ENCODE measurements at regions not wholly inside any gene's neighbourhood (a gene's known extent, or its start where the extent isn't known, plus 50 kb on each side); places are given as distances from the start of the nearest gene placed in this dataset.

DNA sequence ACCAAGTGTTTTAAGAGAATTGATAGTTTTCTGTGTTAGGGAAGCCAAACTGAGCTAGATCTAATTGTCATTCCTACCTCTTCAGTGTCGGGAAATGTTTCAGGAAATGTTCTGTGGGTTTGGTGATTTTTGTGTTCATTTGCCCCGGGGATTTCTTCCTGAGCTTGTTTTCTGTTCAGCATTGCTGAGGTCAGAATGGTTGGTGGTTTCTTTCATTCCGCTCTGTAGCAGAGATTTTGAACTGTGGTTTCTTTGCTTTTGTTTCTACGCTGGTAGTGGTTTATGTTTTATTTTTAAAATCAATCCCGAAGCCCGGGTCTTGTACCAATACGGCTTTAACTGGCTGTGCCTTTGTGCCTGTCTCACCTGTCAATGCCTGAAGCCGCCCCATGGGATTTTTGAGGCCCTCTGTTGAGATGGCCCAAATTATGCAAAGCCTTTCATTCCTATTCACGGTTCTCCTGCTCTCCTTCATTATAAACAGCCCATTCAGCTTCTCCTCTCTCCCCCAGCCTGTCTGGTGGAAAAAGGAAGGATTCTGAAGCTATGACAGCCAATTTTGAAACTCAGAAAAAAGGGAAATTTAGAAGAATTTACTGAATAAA lies 417.2 kb upstream of the KAZN start:
- TF ChIP-seq, protein P1, sequence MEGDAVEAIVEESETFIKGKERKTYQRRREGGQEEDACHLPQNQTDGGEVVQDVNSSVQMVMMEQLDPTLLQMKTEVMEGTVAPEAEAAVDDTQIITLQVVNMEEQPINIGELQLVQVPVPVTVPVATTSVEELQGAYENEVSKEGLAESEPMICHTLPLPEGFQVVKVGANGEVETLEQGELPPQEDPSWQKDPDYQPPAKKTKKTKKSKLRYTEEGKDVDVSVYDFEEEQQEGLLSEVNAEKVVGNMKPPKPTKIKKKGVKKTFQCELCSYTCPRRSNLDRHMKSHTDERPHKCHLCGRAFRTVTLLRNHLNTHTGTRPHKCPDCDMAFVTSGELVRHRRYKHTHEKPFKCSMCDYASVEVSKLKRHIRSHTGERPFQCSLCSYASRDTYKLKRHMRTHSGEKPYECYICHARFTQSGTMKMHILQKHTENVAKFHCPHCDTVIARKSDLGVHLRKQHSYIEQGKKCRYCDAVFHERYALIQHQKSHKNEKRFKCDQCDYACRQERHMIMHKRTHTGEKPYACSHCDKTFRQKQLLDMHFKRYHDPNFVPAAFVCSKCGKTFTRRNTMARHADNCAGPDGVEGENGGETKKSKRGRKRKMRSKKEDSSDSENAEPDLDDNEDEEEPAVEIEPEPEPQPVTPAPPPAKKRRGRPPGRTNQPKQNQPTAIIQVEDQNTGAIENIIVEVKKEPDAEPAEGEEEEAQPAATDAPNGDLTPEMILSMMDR (IDR thresholded peaks at IDR 0.05; ENCODE audit: insufficient read depth, low read length): no peak
- TF ChIP-seq POLR2AphosphoS5 (IDR thresholded peaks at IDR 0.05; ENCODE audit: low read depth): no peak
- TF ChIP-seq, protein P2, sequence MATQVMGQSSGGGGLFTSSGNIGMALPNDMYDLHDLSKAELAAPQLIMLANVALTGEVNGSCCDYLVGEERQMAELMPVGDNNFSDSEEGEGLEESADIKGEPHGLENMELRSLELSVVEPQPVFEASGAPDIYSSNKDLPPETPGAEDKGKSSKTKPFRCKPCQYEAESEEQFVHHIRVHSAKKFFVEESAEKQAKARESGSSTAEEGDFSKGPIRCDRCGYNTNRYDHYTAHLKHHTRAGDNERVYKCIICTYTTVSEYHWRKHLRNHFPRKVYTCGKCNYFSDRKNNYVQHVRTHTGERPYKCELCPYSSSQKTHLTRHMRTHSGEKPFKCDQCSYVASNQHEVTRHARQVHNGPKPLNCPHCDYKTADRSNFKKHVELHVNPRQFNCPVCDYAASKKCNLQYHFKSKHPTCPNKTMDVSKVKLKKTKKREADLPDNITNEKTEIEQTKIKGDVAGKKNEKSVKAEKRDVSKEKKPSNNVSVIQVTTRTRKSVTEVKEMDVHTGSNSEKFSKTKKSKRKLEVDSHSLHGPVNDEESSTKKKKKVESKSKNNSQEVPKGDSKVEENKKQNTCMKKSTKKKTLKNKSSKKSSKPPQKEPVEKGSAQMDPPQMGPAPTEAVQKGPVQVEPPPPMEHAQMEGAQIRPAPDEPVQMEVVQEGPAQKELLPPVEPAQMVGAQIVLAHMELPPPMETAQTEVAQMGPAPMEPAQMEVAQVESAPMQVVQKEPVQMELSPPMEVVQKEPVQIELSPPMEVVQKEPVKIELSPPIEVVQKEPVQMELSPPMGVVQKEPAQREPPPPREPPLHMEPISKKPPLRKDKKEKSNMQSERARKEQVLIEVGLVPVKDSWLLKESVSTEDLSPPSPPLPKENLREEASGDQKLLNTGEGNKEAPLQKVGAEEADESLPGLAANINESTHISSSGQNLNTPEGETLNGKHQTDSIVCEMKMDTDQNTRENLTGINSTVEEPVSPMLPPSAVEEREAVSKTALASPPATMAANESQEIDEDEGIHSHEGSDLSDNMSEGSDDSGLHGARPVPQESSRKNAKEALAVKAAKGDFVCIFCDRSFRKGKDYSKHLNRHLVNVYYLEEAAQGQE (IDR thresholded peaks at IDR 0.05; ENCODE audit: insufficient replicate concordance, low read depth): no peak
